Hematopoietic multipotent progenitor cell treated with erythropoietin and hydrocortisone succinate and interleukin-3 and kit ligand, for 4 days (in vitro differentiated cells): ENCODE measurements at regions not wholly inside any gene's neighbourhood (a gene's known extent, or its start where the extent isn't known, plus 50 kb on each side); places are given as distances from the start of the nearest gene placed in this dataset.

Experiments used
- DNase-seq: peaks from one replicate; pipeline ENCODE4 v3.0.0-alpha.2; 2015

DNA sequence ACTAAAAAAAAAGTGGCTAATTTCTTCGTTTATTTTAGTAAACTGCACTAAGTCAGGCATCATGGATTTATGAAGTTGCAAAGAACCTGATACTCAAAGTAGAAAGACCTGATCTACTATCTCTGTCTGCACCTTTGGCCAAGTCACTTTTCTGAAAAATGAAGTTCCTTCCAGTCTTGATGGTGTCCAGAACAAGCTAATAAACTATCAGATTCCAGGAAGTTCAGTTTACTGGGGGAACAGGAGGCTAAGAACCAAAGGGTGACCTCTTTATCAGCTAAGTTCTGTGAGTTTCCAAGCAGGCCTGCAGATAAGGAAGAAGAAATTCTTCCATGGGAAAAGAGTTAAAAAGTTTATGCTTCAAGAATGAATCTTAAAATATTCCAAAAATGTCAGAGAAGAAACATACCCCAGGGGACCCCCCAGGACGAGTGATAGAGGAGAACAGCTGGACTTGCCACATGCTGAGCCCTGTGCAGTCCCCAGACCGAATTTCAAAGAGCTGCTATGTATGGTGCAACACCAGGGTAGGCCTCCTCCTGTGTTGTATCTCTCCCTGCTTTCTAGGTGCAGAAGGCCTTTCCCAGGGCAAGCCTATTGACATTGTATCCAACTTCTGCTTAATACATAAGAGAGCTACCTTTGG is 72.8 kb upstream of the FGGY start:
- no peak for DNase-seq

DNA sequence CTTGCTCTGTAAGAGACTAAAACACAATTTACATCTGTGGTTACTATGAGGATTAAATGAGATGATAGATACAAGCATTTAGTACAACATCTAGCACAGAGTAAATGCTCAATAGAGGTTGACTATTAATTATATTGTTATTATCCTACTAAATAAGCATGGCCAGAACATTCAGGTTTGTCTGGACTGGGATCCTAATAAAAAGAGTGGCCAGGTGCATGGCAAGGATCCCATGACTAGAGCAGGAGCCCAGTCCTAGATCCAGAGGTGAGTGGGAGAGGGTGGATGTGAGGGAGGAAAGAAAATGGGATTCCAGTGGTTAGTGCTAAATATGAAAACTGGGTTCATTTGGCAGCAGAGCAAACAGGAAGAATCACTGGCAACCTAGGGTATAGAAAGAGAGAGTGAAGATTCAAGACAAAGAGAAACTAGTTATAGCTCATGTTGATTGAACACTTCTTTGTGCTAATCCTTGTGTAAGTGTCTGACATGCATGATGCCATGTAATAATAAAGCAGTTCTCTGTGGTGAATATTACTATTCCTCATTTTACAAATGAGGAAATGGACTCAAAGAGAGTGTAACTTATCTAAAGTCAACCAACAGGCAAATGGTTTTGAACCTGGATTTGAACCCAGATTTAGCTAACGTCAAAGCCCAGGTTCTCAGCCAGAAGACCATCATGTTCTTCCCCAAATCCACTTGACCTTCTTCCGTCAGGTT is 71.1 kb upstream of the FGGY start:
- DNase-seq = no peak

DNA sequence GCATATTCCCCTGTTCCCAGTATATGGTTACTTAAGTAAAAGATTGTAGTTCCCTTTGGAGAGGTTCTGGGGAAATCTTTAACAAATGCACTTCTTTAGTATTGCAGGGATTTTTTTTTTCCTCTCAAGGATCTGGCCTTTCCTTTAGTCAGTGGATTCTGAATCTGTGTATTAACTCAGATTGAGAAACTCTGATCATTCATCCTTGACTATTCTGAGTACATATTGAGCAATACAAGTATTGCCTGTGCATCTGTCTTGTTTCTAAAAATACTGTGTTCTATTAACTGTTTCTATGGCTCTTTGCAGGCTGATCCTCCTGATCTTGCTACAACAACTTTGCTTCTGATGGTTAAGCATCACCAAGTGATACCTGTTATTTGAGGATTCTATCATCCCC is 67.8 kb upstream of the FGGY start:
- no peak for DNase-seq

DNA sequence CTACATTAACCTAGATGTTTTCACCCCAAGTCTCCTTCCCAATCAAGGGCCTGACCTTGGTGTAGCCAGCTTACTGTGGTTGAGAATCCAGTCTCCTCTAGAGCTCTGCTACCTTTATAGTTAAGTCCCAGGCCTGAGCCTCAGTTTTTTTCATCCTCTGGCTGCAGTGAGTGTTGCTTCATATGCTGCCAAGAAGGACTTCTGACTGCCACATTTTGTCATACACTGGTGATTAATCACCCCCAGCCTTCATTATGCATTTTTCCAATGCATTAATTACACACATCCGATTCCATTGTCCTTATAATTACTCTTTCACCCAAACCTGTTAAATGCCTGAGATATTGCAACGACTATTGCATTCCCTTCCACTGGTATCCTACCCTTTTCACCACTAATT is 66.3 kb upstream of the FGGY start:
- DNase-seq = no peak

DNA sequence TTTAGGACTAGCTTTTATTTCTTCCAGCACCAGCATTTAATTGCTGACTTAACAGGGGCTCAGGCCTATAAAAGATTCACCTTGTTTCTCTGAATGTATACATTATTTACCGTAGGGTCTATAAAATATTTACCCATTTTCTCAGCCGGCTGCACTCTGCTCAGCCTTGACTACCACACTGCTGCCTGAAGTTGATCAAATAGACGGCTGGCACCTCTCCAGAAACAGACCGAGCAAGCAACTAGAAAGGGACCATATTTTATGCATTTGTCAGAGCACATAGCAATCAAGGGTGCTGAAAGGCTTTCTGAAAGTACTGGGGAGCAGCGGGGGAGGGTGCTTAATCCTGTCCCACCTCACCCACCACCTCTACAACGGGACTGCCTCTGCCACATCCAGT is 64.7 kb upstream of the FGGY start:
- no peak for DNase-seq

DNA sequence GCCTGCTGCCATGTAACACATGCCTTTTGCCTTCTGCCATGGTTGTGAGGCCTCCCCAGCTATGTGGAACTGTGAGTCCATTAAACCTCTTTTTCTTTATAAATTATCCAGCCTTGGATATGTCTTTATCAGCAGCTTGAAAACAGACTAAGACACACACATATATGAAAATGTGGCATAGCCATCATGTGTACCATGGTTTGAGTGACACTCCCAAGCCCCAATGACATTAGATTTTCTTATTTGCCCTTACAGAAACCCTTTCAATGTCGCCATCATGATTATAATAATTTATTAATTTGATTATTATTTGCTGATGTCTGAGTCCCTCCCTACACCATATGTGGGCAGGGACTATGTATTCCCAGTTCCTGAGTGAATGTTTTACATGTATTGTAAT is 63.5 kb upstream of the FGGY start:
- no peak for DNase-seq

DNA sequence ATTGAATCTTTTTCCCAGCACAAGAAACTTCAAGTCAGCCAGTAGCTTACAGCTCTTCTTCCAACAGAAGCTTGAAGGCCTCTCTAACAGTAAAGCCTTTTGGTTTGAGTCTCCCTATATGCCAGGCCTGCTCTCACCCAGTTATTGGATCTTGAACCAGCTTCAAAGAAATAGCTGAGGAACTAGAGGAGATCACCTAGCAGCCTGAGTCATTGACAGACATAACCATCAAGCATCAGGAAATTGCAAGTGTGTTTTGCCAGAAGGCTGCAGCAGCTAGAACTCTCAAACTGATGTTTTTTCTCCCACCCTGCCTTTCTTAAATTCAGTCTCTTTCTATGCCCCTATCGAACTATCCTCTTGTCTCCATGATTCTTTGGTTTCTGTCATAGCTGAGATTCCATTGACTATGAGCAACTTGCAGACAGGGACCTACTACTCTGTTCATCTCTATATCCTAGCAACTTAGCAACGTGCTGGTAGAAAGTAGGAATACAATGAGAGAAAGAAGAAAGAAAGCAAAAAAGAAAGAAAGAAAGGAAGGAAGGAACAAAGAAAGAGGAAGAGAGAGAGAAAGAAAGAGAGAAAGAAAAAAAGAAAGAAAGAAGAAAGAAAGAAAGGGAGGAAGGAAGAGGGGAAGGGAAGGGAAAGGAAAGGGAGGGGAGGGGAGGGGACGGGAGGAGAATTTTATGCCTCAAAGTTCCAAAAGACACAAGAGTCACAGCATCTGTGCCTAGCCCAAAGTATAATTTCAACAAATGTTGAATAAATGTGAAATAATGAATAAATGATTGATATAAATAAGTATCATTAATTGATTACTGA is 60.0 kb upstream of the FGGY start:
- no peak for DNase-seq

DNA sequence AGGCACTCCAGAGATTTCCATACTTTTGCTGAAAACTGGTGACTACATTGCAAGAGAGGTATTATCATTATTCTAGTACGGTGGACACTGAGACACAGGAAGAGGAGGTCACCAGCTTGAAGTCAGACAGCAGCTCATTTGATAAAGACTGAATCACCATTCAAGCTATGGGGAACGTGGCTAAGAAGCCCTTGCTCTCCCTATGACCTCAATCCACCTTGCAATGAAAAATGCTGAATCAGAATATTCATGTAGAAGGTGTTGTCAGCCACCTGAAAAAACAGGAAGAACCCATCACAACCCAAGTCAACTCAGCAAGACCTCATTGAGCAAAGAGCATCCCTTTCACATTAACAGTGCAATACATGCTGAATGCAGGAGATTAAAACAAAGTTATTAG is 59.0 kb upstream of the FGGY start:
- no peak for DNase-seq

DNA sequence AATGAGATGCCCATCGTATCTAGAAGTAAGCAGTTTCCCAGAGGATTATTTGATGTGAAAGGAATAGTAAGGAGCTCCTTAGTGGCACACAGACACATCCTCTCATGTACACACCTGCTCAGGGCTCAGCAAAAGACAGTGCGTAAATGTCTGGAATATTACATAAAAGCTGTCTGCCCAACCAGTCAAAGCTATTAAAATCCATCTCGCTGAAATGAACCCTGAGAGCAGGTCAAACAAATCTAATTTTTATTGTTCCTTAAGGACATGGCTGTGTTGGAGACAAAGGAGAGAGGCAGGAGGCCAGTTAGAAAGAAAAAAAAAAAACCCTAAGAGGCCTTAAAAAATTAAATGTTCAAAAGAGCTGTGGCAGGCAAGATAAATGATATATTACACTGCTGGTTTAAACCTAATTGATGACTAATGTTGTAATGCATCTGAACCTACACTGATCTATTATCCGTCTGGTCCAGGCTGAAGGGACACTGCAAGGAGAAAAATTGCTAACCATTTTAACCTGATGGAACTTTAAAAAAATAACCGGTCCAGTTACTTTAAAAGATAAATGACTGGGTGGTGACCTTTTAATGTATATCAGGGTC is 58.5 kb upstream of the FGGY start:
- DNase-seq = no peak

DNA sequence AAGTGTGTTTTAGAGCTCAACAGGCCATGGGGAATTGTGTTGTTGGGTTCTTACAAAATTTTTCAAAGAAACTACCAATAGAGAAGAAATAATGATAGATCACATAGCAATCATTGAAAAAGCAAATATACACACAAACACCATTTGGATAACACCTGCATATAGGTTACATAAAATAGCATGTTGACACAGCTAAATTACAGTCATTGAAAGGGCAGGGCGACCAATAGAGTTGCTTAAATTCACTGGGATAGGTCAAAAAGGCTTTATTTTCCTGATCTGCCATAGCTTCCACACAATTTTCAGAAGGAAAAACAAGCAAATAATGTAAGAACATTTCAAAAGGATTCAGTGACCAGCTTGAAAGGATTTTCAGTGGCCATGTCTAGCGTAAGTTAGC is 57.9 kb upstream of the FGGY start:
- no peak for DNase-seq

DNA sequence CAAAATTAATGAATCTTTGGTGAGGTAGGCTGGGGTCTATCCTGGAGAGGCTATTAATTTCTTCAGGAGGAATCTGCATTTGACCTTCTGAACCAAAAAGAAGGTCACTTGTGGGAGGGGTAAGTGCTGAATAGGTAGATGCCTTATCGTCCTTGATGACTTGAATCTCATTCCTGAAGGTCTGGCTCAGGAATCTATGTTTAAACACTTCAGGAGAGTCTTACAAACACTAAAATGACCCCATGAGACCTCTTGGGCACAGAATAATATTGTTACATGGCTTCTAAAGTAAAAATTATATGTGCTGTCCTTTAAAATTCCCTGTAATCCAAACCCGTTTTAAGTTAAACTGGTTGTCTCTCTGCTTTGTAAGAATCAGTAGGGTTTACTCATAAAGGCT is 55.0 kb upstream of the FGGY start:
- no peak for DNase-seq

DNA sequence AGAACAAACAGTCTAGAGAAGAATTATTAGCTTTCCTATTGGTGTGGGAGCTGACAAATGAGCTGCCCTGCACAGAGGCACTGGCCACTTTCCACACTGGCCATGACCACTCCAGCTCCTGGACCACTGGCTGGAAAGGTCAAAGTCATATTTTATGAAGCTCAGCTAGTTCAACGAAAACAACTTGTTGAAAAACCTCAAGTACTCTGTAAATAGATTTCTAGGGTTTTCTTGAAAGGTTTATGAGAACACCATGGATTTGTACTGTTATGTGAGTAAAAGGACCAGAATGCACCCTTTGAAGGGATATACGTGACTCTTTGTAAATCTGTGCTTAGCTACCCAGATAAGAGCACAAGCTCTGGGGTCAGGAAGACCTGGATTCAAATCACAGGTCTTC is 54.5 kb upstream of the FGGY start:
- DNase-seq = no peak

DNA sequence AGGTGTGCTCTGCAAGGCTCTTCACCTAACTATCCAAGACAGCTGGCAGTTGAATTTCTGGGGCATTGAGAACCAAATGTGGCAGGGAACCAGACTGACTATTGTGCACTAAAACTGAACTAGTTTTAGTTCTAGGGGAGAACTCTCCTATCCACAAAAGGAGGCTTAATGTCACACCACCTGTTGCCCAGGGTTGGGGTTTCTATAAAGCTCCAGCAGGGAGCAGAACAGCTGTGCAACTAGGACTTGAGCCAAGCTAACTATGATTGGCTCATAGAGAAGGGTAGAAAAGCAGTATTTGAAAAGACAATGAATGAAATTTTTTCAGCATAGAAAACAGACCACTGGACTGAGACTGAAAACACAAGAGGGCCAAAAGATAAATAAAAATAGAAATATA is 53.3 kb upstream of the FGGY start:
- DNase-seq = no peak

DNA sequence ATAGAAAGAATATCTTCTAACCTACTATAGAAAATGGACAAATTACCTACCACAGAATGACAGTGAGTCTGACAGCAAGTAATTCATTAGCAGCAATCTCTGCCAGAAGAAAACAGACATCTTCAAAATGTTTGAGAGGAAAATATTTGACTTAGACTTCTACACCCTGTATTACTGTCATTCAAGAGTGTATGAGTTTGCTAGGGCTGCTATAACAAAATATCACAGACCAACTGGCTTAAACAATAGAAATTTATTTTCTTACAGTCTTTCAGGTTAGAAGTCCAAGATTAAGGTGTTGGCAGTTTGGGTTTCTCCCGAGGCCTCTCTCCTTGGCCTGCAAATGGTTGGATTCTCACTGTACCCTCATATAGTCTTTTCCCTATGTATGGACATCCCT is 52.9 kb upstream of the FGGY start:
- DNase-seq = no peak

DNA sequence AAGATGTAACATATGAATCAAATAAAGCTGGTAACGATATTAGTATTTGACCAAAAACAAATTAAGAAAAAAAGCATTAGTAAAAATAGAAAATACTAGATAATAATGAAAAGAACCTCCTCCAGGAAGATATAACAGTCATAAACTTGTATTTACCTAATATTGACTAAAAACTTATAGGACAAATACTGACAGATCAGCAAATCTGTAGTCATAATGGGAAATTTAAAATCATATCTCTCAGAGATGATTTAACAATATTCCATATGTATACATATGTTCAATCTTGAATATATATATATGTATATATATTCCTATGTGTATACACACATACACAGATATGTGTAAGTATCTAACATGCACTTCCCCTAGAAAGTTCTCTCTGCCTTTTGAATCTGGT is 52.0 kb upstream of the FGGY start:
- DNase-seq = no peak
